ENCODE measurements at regions not wholly inside any gene's neighbourhood (a gene's known extent, or its start where the extent isn't known, plus 50 kb on each side); places are given as distances from the start of the nearest gene placed in this dataset.

GRCh38 chr16:79864781-79865391 is 264.3 kb upstream of the MAF start:
- no peak for DNase-seq (ENCODE audit: low spot score)

DNA sequence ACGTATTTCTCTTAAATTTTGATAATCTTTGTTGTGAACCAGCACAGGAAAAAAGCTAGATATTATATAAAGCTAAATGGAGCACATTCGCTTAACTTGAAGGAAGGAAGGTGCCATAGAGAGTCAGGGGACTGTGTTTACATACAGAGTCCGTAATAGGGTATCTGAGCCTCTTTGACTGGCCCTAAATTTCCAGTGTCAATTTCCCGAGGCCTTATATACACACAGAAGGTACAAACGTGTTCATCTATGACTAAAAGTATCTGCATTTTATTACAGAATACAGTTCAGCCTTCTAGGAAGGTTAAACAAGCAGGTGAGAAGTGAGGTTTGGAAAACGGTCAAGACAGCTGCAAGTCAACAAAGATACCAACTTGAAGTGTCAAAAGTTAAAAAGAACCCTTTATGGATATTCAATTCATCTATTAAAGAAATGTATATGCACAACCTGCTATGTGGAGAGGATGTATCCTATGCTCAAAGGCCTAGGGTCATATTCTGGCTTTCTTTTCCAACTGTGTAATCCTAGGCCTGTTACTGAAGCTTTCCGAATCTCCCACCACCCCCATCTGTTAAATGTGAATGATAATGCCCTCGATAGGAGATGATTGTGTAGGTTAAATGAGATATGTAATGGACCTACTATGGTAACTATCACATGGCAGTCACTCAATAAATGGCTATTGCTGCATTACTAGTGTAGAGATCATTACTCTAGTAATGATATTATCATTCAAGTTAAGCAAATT is 263.7 kb upstream of the MAF start:
- no peak for DNase-seq (ENCODE audit: low spot score)

DNA sequence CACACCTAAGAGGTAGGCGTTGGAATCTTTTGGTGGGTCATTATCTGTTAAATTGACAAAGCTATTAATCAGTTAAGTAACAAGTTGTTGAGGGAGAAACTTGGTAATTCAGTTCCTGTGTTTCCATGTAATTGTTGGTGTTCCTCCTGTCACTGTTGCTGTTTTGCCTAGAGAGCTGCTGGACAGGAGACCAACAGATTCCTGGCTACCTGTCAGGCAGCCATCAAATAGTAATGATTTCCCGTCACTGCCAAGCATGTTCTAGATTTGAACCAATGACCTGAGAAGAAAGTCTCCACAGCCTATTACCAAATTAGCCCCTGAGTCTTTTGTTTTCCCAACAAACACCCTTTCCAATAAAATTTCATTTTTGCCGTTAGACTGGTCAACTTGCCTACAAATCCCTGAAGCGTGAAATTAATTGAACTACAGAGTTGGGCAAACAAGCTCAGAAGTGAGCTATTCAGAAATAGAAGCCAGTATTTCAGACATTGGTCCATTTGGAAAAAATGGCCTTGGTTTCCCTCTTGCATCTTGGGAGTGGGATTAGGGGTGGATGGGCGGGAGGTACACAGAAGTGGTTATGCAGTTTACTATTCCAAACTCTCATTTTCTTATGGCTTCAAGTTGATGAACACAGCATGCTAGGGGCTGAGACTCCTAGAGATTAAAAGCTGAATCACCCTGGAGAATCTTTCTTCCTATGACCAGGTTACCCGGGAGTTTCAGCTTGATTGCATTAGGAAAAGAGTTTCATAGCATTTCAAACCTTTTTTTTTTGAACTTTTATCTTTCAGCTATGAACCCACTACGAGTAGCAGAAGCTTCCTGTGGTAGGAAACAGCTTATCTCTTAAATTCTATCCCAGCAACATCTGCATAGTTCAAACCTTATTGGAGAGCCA is 262.8 kb upstream of the MAF start:
- no peak for DNase-seq (ENCODE audit: low spot score)

DNA sequence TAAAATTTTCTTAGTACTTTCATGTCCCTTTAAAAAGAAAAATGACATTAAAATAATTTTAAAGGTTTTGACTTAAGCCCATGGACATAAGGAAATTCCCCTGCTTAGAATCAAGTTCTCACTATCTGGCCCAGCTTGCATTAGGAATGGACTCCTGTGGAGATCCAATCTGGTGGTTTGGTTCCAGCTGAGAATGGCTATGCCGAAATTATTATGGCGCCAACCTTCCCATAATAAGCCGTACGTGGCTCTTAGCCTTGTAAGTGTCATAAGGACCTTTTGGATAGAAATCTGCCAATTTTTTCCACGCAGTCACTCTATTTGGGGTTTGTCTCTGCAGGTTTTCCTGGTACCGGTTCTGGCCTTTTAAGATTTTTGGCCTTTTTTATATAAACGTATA is 262.1 kb upstream of the MAF start:
- no peak for DNase-seq (ENCODE audit: low spot score)

GRCh38 chr16:79856581-79856980 is 256.0 kb upstream of the MAF start:
- DNase-seq (ENCODE audit: low spot score), result no peak

- DNase-seq (ENCODE audit: low spot score), result no peak
These were observed 249.8 kb upstream of the MAF start for GRCh38 chr16:79850348-79850747.

- no peak for DNase-seq (ENCODE audit: low spot score)
These were observed 248.6 kb upstream of the MAF start for GRCh38 chr16:79849119-79849518.

GRCh38 chr16:79848719-79849118 is 248.2 kb upstream of the MAF start:
- no peak for DNase-seq (ENCODE audit: low spot score)

GRCh38 chr16:79847569-79847968 is 247.0 kb upstream of the MAF start:
- no peak for DNase-seq (ENCODE audit: low spot score)

DNA sequence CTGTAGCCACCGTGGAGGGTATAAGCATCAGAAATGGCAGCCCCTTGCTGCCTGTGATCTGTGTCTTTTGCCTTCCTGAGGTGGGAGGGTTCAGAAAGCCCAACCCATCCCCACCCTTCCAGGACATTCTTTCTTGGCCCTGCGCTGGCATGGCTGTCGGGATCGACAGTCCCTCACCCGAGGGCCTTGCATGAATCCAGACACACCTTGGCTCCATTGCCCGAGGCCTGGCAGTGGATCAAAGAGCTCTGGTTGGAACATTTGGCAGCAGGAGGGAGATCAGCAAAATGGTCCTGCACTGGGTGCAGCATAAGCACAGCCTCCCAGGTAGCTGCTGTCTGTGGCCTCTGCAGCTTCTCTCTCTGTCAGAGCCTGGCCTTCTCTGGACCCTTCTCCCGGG is 246.6 kb upstream of the MAF start:
- DNase-seq (ENCODE audit: low spot score), result peak; percentile 17

DNA sequence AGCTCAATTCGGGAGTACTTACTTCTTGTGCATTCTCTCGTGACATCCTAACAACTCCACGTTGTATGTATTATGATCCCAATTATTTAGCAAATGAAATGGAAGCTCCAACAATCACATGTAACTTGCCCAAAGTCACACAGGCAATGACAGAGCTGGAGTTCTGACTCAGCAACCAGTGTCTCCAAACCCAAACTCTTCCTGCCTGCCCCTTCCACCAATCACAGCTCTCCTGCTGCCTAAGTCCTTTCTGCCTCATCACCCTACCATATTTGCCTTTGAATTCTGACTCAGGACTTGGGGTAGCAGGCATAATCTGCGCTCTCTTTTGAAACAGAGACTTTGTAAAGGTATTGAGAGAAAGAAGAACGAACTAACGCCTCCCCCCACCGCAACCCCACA is 245.2 kb upstream of the MAF start:
- DNase-seq (ENCODE audit: low spot score), result no peak

GRCh38 chr16:79845033-79845733 is 244.6 kb upstream of the MAF start:
- DNase-seq (ENCODE audit: low spot score), result no peak

DNA sequence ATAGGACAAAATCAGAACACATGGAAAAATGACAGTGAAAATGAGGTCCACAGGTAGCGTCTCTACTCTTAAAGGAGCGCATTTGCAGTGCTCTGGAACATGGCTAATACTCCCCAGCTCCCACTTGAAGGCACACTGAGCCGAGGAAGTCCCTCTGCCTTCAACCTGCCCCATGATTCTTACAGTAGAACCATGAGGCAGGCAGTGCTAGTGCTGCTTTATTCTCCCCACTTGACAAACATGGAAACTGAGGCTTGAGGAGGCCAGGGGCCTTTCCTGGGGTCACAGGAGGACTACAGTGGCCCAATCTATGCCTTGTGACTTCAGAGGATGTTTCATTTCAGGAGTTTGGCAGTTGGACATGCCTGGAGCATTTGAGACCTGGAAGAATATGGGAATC is 244.1 kb upstream of the MAF start:
- no peak for DNase-seq (ENCODE audit: low spot score)

- no peak for DNase-seq (ENCODE audit: low spot score)
These were observed 243.1 kb upstream of the MAF start for GRCh38 chr16:79843631-79844043.

- DNase-seq (ENCODE audit: low spot score), result no peak
These were observed 242.6 kb upstream of the MAF start for GRCh38 chr16:79843145-79843544.

DNA sequence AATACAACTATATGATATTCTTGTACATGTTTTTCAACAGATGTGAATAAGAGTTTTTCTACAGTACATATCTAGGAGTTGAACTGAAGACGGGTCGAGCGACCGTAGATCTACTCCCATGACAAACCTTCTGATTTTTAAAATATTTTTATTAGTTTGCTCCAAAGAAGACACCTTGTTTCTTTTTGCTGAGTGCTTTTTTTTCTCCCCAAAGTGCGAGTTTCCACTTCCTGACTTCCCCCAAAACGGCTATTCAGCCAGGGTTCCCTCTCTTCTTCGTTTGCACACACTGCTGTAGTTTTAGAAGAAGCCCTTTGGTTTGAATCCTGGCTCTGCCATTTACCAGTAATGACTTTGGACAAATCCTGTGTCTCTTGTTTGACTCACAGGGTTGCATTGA is 241.7 kb upstream of the MAF start:
- no peak for DNase-seq (ENCODE audit: low spot score)

DNA sequence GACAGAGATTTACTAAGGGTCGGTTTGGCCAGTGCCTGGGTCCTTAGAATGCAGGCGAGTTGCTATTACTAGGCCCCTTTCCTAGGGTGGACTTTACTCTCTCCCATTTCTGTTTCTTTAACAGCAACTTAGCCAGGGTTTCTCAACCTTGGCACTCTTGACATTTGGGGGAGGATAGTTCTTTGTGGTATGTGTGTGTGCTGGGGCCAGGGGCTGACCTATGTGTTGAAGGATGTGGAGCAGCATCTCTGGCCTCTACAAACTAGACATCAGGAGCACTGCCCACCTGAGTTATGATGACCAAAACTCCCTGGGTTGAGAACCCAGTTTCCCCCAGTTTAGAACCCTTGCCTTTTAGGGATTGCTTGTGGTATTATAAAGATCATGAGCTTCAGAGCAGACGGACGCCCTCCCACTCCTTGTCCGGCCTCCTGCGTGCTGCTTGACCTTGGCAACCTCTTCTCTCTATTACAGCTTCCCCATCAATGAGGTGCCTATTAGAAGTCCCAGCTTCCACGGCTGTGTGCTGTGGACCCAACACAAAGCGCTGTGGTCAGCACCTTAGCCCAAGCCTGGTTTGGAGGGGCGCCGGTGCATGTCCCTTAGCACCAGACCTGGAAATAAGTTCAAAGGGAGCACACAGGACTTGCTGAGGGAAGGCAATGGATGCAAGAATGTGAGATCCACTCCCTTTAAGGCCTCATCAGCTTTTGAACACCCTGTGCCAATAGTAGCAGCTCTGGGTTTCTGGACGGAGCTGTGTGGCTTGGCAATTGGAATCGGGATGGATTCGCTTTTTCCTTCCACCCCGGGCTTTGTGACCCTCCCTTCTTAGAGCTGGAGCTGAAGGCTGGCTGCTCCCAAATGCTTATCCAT is 239.2 kb upstream of the MAF start:
- DNase-seq (ENCODE audit: low spot score), result no peak

- DNase-seq (ENCODE audit: low spot score), result no peak
These were observed 238.1 kb upstream of the MAF start for GRCh38 chr16:79838496-79839259.

DNA sequence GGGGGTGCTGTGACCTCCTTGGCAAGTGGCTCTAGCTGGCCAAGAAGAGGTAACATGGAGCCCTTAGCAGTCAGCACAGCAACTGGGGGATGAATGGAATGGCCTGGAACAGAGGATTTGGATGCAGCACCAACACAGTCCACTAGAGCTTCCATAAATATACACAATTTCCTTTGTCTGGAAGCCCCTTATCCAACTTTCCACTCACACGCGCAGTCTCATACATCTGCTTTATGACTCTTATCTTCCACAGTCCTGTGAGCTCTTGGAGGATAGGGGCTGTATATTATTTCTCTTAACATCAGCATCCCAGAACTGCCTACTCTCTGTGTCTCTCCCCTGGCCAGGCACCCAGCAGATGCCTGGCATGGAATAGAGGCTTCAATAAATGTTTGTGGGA is 235.6 kb upstream of the MAF start:
- no peak for DNase-seq (ENCODE audit: low spot score)

- no peak for DNase-seq (ENCODE audit: low spot score)
These were observed 234.7 kb upstream of the MAF start for GRCh38 chr16:79835194-79835593.
